Peyer's patch (tissue), 4 donors: ENCODE measurements at regions not wholly inside any gene's neighbourhood (a gene's known extent, or its start where the extent isn't known, plus 50 kb on each side); places are given as distances from the start of the nearest gene placed in this dataset.

Source experiments
- DNase-seq, 3 donors: peaks; one replicate each; pipeline ENCODE4 v3.0.0-alpha.2; 2017 to 2019
- H3K27ac ChIP-seq, 4 donors: fragments of 200-600 bp; sonication (generic); one replicate each; pipeline ENCODE4 v1.5.1; 2016 to 2019
- H3K27me3 ChIP-seq, 2 donors: fragments of 200-600 bp; sonication (generic); one replicate each; pipeline ENCODE4 v1.5.1; 2019
- H3K36me3 ChIP-seq, 3 donors: fragments of 200-600 bp; sonication (generic); one replicate each; pipeline ENCODE4 v1.5.1; 2016 to 2019
- H3K4me1 ChIP-seq, 4 donors: fragments of 200-600 bp; sonication (generic); one replicate each; pipeline ENCODE4 v1.5.1; 2016 to 2019
- H3K4me3 ChIP-seq, 4 donors: fragments of 200-600 bp; sonication (generic); 1 replicate in 3 of 4; 2 replicates in 1 of 4; pipeline ENCODE4 v1.5.1; 2016 to 2019; ENCODE audit warnings: mild to moderate bottlenecking in 1 of 4
- H3K9me3 ChIP-seq, 4 donors: fragments of 200-600 bp; sonication (generic); one replicate each; pipeline ENCODE4 v1.5.1; 2016 to 2019; ENCODE audit warnings: mild to moderate bottlenecking in 1 of 4
- CTCF ChIP-seq, 6 experiments: fragments of 450-650 bp in 4 of 6; fragments of 200-600 bp in 2 of 6; sonication (generic) in 1 of 6; IDR thresholded peaks; one replicate each; pipeline ENCODE4 v1.5.1; 2017 to 2019; ENCODE audit warnings: antibody characterized with exemption in 6 of 6, mild to moderate bottlenecking in 3 of 6, moderate library complexity in 1 of 6
- POLR2A ChIP-seq, 2 donors: fragments of 450-650 bp; IDR thresholded peaks; one replicate each; pipeline ENCODE4 v1.5.1; 2017; ENCODE audit warnings: antibody characterized with exemption in 2 of 2, mild to moderate bottlenecking in 2 of 2, moderate library complexity in 2 of 2

- peaks cover 0 to 11% (median 0%) of the 10 kb centered on the region in 4 donors for H3K4me1 ChIP-seq
- H3K36me3 ChIP-seq: no peaks in the 10 kb centered on the region
- no peak overlapping the region for H3K4me3 ChIP-seq
- TF ChIP-seq POLR2A (IDR thresholded peaks at IDR 0.05) (no peak), CTCF (IDR thresholded peaks at IDR 0.05) (no peak)
- H3K27ac ChIP-seq: no peak overlapping the region
- no peaks in the 10 kb centered on the region for H3K9me3 ChIP-seq
- H3K27me3 ChIP-seq: no peaks in the 10 kb centered on the region
- no peak for DNase-seq
These were observed 51.0 kb upstream of the PCBP1 start for GRCh38 chr2:70036290-70036689.

GRCh38 chr2:70035344-70035844 lies 51.9 kb upstream of the PCBP1 start:
- Histone ChIP-seq H3K27me3 (no peaks in the 10 kb centered on the region), H3K27ac (peak overlapping the region in 2 of 4 donors; percentile 3 to 54)

GRCh38 chr2:70030724-70031420 lies 56.4 kb upstream of the PCBP1 start:
- no peaks in the 10 kb centered on the region for H3K27me3 ChIP-seq
- no peak overlapping the region for H3K4me3 ChIP-seq
- no peak for DNase-seq
- no peaks in the 10 kb centered on the region for H3K36me3 ChIP-seq
- H3K9me3 ChIP-seq: no peaks in the 10 kb centered on the region
- H3K4me1 ChIP-seq: peaks cover 0 to 21% (median 0%) of the 10 kb centered on the region in 4 donors
- TF ChIP-seq CTCF (IDR thresholded peaks at IDR 0.05): no peak
- no peak for TF ChIP-seq POLR2A (IDR thresholded peaks at IDR 0.05)
- peak overlapping the region in 1 of 4 donors; percentile 72 for H3K27ac ChIP-seq

More at GRCh38 chr2:70035344-70035844, 51.9 kb upstream of the PCBP1 start:
- Histone ChIP-seq H3K36me3 (no peaks in the 10 kb centered on the region), H3K4me3 (no peak overlapping the region), H3K4me1 (peaks cover 0 to 11% (median 0%) of the 10 kb centered on the region in 4 donors), H3K9me3 (no peaks in the 10 kb centered on the region)
- TF ChIP-seq POLR2A (IDR thresholded peaks at IDR 0.05): no peak
- TF ChIP-seq CTCF (IDR thresholded peaks at IDR 0.05): no peak
- DNase-seq: no peak

- Histone ChIP-seq H3K36me3 (no peaks in the 10 kb centered on the region), H3K4me1 (peaks cover 0 to 14% (median 0%) of the 10 kb centered on the region in 4 donors)
These were observed 57.4 kb upstream of the PCBP1 start for GRCh38 chr2:70029814-70030409.

GRCh38 chr2:70024284-70024683 lies 62.9 kb upstream of the ASPRV1 start:
- Histone ChIP-seq H3K27me3 (no peaks in the 10 kb centered on the region), H3K4me1 (no peaks in the 10 kb centered on the region), H3K9me3 (no peaks in the 10 kb centered on the region), H3K27ac (no peak overlapping the region), H3K36me3 (no peaks in the 10 kb centered on the region), H3K4me3 (no peak overlapping the region)
- no peak for TF ChIP-seq POLR2A (IDR thresholded peaks at IDR 0.05)
- TF ChIP-seq CTCF (IDR thresholded peaks at IDR 0.05): no peak
- no peak for DNase-seq

More at GRCh38 chr2:70029814-70030409, 57.4 kb upstream of the PCBP1 start:
- H3K27me3 ChIP-seq: no peaks in the 10 kb centered on the region
- no peak overlapping the region for H3K4me3 ChIP-seq
- TF ChIP-seq CTCF (IDR thresholded peaks at IDR 0.05) (no peak), POLR2A (IDR thresholded peaks at IDR 0.05) (no peak)
- H3K27ac ChIP-seq: peak overlapping the region; percentile 14 to 72 (median 44)
- peak in 1 of 3 donors; percentile 66 for DNase-seq
- no peaks in the 10 kb centered on the region for H3K9me3 ChIP-seq
